GM21390 (cell line): ENCODE measurements at regions not wholly inside any gene's neighbourhood (a gene's known extent, or its start where the extent isn't known, plus 50 kb on each side); places are given as distances from the start of the nearest gene placed in this dataset.

Source experiments
- ATAC-seq: cut with Tn5 transposase; IDR thresholded peaks from one replicate; pipeline ENCODE4 v1.9.1; 2021; ENCODE audit not compliant: unreplicated experiment

- ATAC-seq, result no peak
Measured at GRCh38 chr2:23323198-23323916, 61.6 kb upstream of the KLHL29 start.

GRCh38 chr2:23323917-23324680, 60.9 kb upstream of the KLHL29 start:
- no peak for ATAC-seq

DNA sequence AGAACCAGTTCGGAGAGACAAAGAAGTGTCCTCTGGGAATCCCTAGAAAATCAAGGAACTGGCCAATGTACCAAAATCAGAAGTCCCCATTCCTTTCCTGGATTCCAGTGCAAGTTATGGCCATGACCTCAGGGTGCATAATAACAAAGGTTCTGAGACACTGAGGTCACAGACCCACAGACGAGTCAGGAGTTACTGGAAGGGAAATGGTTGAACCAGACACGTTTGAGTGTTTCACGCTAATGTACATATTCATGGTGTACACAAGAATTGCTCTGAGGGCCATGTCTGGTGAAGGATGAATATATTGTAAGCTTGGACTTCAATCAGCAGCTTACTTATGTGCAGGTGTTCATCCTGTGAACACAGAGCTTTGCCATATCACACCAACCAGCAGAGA, 58.6 kb upstream of the KLHL29 start:
- ATAC-seq, result no peak

- no peak for ATAC-seq
Measured at GRCh38 chr2:23327416-23327815, 57.6 kb upstream of the KLHL29 start.

- no peak for ATAC-seq
Measured at GRCh38 chr2:23327887-23328286, 57.1 kb upstream of the KLHL29 start.

GRCh38 chr2:23330214-23330613, 54.8 kb upstream of the KLHL29 start:
- no peak for ATAC-seq
